SK-N-MC (cell line): ENCODE measurements at regions not wholly inside any gene's neighbourhood (a gene's known extent, or its start where the extent isn't known, plus 50 kb on each side); places are given as distances from the start of the nearest gene placed in this dataset.

Experiments
- DNase-seq: peaks from one replicate; pipeline ENCODE4 v3.0.0-alpha.2; 2011; ENCODE audit warnings: low read depth, low spot score
- H3K27ac ChIP-seq: fragments of 200-600 bp; sonication (generic); 2 replicates; pipeline ENCODE4 v1.5.1; 2016; ENCODE audit warnings: mixed run types
- H3K36me3 ChIP-seq: fragments of 200-600 bp; sonication (generic); 2 replicates; pipeline ENCODE4 v1.6.1; 2017; ENCODE audit warnings: antibody characterized with exemption, low read length, mixed read lengths; ENCODE audit not compliant: insufficient read depth
- H3K4me3 ChIP-seq: fragments of 200-600 bp; sonication (generic); 2 replicates; pipeline ENCODE4 v1.5.1; 2016
- H3K9ac ChIP-seq: fragments of 200-600 bp; sonication (generic); 2 replicates; pipeline ENCODE4 v1.8.0; 2017; ENCODE audit warnings: mixed run types, mixed read lengths; ENCODE audit not compliant: insufficient read length
- H3K9me3 ChIP-seq: fragments of 200-600 bp; sonication (generic); 2 replicates; pipeline ENCODE4 v1.6.1; 2017; ENCODE audit warnings: low read depth, mild to moderate bottlenecking, antibody characterized with exemption, low read length, moderate library complexity, mixed read lengths
- EZH2 ChIP-seq: fragments of 200-600 bp; sonication (generic); IDR thresholded peaks from one replicate; pipeline ENCODE4 v1.6.1; 2017; ENCODE audit warnings: antibody characterized with exemption
- FOXP2 ChIP-seq: optimal IDR thresholded peaks from 2 replicates; pipeline ENCODE3; 2011; ENCODE audit warnings: mild to moderate bottlenecking, moderate library complexity; ENCODE audit not compliant: insufficient read depth; ENCODE audit errors: extremely low read length, control extremely low read depth
- POLR2AphosphoS5 ChIP-seq: IDR thresholded peaks from 2 replicates; pipeline ENCODE4 v1.6.1; 2012; ENCODE audit warnings: mild to moderate bottlenecking, low read depth, low read length, borderline replicate concordance

DNA sequence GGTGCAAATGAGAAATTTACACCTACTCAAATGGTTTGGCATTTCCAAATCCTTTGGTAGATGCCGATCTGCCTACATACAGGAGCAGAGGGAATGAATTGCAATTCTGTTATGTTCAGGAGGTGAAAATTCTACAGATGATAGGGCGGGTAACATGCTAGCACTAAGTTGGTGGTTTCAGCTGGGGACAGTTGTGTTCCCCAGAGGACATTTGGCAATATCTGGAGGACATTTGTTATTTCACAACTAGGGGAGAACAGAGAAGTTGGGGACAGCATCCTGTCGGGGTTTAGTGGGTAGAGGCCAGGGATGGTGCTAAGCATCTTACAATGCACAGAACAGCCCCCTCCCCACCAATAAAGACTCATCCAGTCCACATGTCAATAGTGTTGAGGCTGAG lies 96.5 kb upstream of the PUDP start:
- Histone ChIP-seq H3K36me3 (no peaks in the 10 kb centered on the region), H3K9ac (no peak overlapping the region), H3K27ac (no peak overlapping the region), H3K9me3 (no peaks in the 10 kb centered on the region), H3K4me3 (no peak overlapping the region)
- DNase-seq, result no peak
- TF ChIP-seq POLR2AphosphoS5 (no peak), EZH2 (no peak), FOXP2 (no peak)

DNA sequence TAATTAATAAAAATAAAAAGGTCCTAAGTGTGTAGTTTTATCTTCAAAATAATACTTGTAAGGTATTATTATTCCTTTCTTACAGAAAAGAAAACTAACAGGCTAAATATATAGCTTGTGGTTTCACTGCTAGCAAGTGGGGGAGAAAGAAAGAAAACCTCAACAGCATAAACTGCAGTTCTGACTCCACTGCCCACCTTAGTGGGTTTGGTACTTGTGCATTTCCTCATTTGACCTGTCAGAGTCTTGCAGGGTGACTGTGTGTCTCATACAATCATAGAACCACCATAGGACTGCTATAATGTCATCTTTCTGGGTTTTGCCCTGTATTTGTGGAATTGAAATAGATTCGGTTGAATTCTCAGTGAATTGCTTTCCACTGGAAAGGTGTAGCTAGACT lies 94.7 kb upstream of the PUDP start:
- TF ChIP-seq FOXP2 (no peak), EZH2 (no peak), POLR2AphosphoS5 (no peak)
- DNase-seq, result no peak
- Histone ChIP-seq H3K36me3 (no peaks in the 10 kb centered on the region), H3K4me3 (no peak overlapping the region), H3K9me3 (no peaks in the 10 kb centered on the region), H3K27ac (no peak overlapping the region), H3K9ac (no peak overlapping the region)

- no peak overlapping the region for H3K4me3 ChIP-seq
- TF ChIP-seq POLR2AphosphoS5, result no peak
- TF ChIP-seq FOXP2, result no peak
- TF ChIP-seq EZH2, result no peak
- no peak overlapping the region for H3K9ac ChIP-seq
- no peaks in the 10 kb centered on the region for H3K36me3 ChIP-seq
- H3K27ac ChIP-seq, result no peak overlapping the region
- no peaks in the 10 kb centered on the region for H3K9me3 ChIP-seq
- DNase-seq, result no peak
Measured at GRCh38 chrX:7240929-7241328, 93.0 kb upstream of the PUDP start.

DNA sequence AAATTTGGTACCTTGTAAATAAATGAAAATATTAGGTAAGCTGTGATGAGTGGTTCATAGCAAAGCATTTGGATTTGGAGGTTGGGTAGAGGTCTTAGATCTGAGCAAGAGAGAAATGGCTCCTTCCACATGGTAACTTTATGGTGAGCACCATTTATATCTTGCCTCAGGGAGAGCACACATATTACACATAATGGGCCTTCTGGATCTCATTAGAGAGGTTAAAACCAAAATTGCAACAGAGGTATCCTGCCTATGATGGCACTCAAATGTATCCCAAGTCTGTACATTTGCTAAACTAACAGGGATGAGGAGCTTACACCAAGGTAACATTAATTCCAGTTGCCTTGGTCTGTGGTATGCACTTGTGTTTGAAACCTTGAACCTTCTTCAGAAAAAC lies 87.1 kb upstream of the PUDP start:
- no peak for TF ChIP-seq FOXP2
- TF ChIP-seq EZH2, result no peak
- TF ChIP-seq POLR2AphosphoS5, result no peak
- no peak for DNase-seq
- Histone ChIP-seq H3K36me3 (no peaks in the 10 kb centered on the region), H3K9ac (no peak overlapping the region), H3K4me3 (no peak overlapping the region), H3K9me3 (no peaks in the 10 kb centered on the region), H3K27ac (no peak overlapping the region)

- TF ChIP-seq POLR2AphosphoS5 (no peak), FOXP2 (no peak), EZH2 (no peak)
- no peak for DNase-seq
- H3K9me3 ChIP-seq, result no peaks in the 10 kb centered on the region
- H3K36me3 ChIP-seq, result no peaks in the 10 kb centered on the region
- no peak overlapping the region for H3K9ac ChIP-seq
- no peak overlapping the region for H3K4me3 ChIP-seq
- H3K27ac ChIP-seq, result no peak overlapping the region
Measured at GRCh38 chrX:7233580-7234406, 85.8 kb upstream of the PUDP start.

GRCh38 chrX:7228226-7228625 lies 80.3 kb upstream of the PUDP start:
- H3K27ac ChIP-seq, result no peak overlapping the region

GRCh38 chrX:7225338-7225737 lies 77.4 kb upstream of the PUDP start:
- TF ChIP-seq POLR2AphosphoS5 (no peak), FOXP2 (no peak), EZH2 (no peak)
- Histone ChIP-seq H3K4me3 (no peak overlapping the region), H3K36me3 (no peaks in the 10 kb centered on the region), H3K9ac (no peak overlapping the region), H3K27ac (no peak overlapping the region), H3K9me3 (no peaks in the 10 kb centered on the region)
- DNase-seq, result no peak

More at GRCh38 chrX:7228226-7228625, 80.3 kb upstream of the PUDP start:
- no peak overlapping the region for H3K9ac ChIP-seq
- H3K4me3 ChIP-seq, result no peak overlapping the region
- TF ChIP-seq EZH2, result no peak
- no peak for DNase-seq
- no peaks in the 10 kb centered on the region for H3K9me3 ChIP-seq
- no peaks in the 10 kb centered on the region for H3K36me3 ChIP-seq

GRCh38 chrX:7223271-7223670 lies 75.3 kb upstream of the PUDP start:
- Histone ChIP-seq H3K9ac (no peak overlapping the region), H3K9me3 (no peaks in the 10 kb centered on the region), H3K27ac (no peak overlapping the region), H3K4me3 (no peak overlapping the region), H3K36me3 (no peaks in the 10 kb centered on the region)
- DNase-seq, result no peak
- TF ChIP-seq EZH2, result no peak
- no peak for TF ChIP-seq POLR2AphosphoS5
- TF ChIP-seq FOXP2, result no peak

GRCh38 chrX:7220121-7220520 lies 72.2 kb upstream of the PUDP start:
- no peak overlapping the region for H3K4me3 ChIP-seq
- DNase-seq, result no peak
- no peaks in the 10 kb centered on the region for H3K36me3 ChIP-seq
- no peak overlapping the region for H3K27ac ChIP-seq
- H3K9ac ChIP-seq, result no peak overlapping the region
- H3K9me3 ChIP-seq, result no peaks in the 10 kb centered on the region
- TF ChIP-seq POLR2AphosphoS5 (no peak), FOXP2 (no peak), EZH2 (no peak)
